SK-N-SH (cell line): ENCODE measurements at regions not wholly inside any gene's neighbourhood (a gene's known extent, or its start where the extent isn't known, plus 50 kb on each side); places are given as distances from the start of the nearest gene placed in this dataset.

ENCODE experiments used
- CTCF ChIP-seq: fragments of 200-600 bp; sonication (generic); IDR thresholded peaks from 2 replicates; pipeline ENCODE4 v1.6.1; 2017; ENCODE audit warnings: antibody characterized with exemption, mild to moderate bottlenecking, moderate library complexity
- MXI1 ChIP-seq: IDR thresholded peaks from 2 replicates; pipeline ENCODE4 v1.6.1; 2012; ENCODE audit warnings: mild to moderate bottlenecking, low read depth, low read length, improper control_type of control experiment
- NRF1 ChIP-seq: IDR thresholded peaks from 2 replicates; pipeline ENCODE4 v1.6.1; 2012; ENCODE audit warnings: low read depth, mild to moderate bottlenecking, low read length
- POLR2AphosphoS5 ChIP-seq: IDR thresholded peaks from 2 replicates; pipeline ENCODE4 v1.6.1; 2012; ENCODE audit warnings: low read depth, low read length
- RAD21 ChIP-seq: IDR thresholded peaks from 2 replicates; pipeline ENCODE4 v1.6.1; 2012; ENCODE audit warnings: mild to moderate bottlenecking, low read length
- SIN3A ChIP-seq: IDR thresholded peaks from 2 replicates; pipeline ENCODE4 v1.6.1; 2012; ENCODE audit warnings: low read depth, mild to moderate bottlenecking, low read length, moderate library complexity, borderline replicate concordance
- TF ChIP-seq, protein P1 (sequence below): IDR thresholded peaks from 2 replicates; pipeline ENCODE4 v1.4.0; 2012; ENCODE audit warnings: low read depth, borderline replicate concordance

GRCh38 chr18:72995558-72995957 is 127.8 kb upstream of the NETO1 start:
- no peak for TF ChIP-seq CTCF
- TF ChIP-seq, protein P1, sequence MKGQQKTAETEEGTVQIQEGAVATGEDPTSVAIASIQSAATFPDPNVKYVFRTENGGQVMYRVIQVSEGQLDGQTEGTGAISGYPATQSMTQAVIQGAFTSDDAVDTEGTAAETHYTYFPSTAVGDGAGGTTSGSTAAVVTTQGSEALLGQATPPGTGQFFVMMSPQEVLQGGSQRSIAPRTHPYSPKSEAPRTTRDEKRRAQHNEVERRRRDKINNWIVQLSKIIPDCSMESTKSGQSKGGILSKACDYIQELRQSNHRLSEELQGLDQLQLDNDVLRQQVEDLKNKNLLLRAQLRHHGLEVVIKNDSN, result no peak
- TF ChIP-seq RAD21, result no peak
- no peak for TF ChIP-seq POLR2AphosphoS5
- no peak for TF ChIP-seq SIN3A
- no peak for TF ChIP-seq MXI1
- no peak for TF ChIP-seq NRF1
